ENCODE measurements at regions not wholly inside any gene's neighbourhood (a gene's known extent, or its start where the extent isn't known, plus 50 kb on each side); places are given as distances from the start of the nearest gene placed in this dataset.
"Not testable (repeated sequence)": the region's sequence is repeated elsewhere in the genome, so short reads cannot be mapped to it uniquely, and the experiment has no call there.

DNA sequence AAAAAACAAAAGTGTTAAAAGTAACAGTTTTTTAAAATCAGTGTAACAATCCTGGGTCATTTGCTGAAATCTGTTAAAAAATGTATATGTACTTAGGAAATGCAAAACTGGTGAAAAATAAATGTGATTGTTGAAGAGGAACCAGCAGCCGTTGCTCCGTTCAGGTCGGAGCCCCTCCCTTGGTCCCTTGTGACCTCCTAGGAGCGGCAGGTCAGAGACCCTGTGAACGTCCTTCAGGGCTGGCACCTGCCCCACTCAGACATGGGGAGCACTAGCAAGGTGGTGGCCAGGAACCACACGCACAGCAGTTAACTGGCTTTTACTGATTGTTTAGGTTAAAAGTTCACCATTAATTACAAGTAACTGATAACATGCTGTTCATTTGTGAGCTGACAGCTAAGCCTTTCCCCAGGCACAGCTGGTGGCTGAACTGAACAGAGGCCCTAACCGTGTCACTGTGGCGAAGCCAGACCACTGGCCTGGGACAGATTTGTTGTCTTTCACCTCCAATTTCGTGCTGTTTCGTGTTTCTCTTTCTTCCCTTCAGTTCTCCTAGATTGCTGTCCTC, 159.2 kb upstream of the ALKAL2 start:
- DNase-seq (ENCODE audit: low read depth): no peak

DNA sequence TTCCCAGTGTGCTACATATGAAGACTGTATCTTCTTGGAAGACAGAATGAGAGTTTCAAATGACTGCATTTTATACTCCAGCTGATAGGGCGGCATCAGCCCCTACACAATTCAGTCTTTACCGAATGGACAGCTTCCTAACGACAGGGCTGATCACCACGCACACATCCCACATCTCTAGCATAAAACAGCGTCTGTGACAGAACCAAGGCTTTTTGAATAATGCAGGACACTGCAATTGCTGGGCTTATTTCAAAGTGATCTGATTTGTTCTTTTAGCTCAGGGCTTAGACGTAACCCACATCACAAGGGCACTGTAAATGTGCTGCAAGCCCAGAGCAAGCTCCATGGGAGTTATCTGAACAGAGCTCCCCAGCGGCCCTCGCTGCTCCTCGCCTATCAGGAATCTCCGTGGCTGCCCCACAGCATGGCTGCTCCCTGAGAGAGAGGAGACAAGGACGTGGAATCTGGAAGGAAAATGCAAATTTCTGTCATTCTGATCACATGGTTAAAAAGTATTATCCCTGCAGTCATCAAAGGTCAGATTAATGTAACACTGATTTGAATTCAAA, 158.5 kb upstream of the ALKAL2 start:
- DNase-seq (ENCODE audit: low read depth): no peak

DNA sequence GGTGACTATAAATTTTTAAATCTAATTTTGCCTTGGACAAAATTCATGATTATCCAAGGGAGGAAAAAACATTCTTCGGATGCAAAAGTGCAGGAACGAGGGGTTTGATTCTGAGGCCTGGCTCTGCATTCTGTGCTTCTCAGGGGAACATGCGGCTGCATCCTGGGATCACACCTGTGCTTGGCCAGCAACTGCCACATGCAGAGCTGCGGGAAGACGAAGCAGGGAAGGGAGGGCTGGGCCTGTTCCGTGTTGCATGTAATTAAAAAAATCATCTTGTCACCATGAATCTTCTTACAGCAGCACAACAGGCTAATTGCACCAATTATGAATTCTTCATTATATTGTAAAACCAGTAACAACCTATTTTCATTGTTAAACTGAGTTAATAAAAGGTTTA, 158.0 kb upstream of the ALKAL2 start:
- no peak for DNase-seq (ENCODE audit: low read depth)

GRCh38 chr2:444937-445884, 157.3 kb upstream of the ALKAL2 start:
- no peak for DNase-seq (ENCODE audit: low read depth)

- no peak for DNase-seq (ENCODE audit: low read depth)
Measured at GRCh38 chr2:443741-444140, 155.8 kb upstream of the ALKAL2 start.

- no peak for DNase-seq (ENCODE audit: low read depth)
Measured at GRCh38 chr2:443216-443615, 155.3 kb upstream of the ALKAL2 start.

- no peak for DNase-seq (ENCODE audit: low read depth)
Measured at GRCh38 chr2:441258-442022, 153.5 kb upstream of the ALKAL2 start.

GRCh38 chr2:440403-440740, 152.5 kb upstream of the ALKAL2 start:
- DNase-seq (ENCODE audit: low read depth): no peak

- no peak for DNase-seq (ENCODE audit: low read depth)
Measured at GRCh38 chr2:439556-440402, 151.9 kb upstream of the ALKAL2 start.

GRCh38 chr2:439077-439476, 151.2 kb upstream of the ALKAL2 start:
- no peak for DNase-seq (ENCODE audit: low read depth)

- DNase-seq (ENCODE audit: low read depth): peak; percentile 63
Measured at GRCh38 chr2:437756-438393, 150.0 kb upstream of the ALKAL2 start.

- no peak for DNase-seq (ENCODE audit: low read depth)
Measured at GRCh38 chr2:437180-437579, 149.3 kb upstream of the ALKAL2 start.

DNA sequence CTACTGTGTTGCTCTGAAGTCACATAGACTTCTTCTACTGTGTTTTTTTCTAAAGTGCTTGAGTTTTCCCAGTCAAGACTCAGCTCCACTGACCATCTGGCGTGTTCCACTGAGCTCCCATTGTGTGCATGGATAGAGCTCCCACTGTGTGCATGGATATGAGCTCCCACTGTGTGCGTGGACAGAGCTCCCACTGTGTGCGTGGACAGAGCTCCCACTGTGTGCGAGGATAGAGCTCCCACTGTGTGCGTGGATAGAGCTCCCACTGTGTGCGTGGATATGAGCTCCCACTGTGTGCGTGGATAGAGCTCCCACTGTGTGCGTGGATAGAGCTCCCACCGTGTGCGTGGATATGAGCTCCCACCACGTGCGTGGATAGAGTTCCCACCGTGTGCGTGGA, 148.3 kb upstream of the ALKAL2 start:
- DNase-seq (ENCODE audit: low read depth): no peak

GRCh38 chr2:434625-435024, 146.7 kb upstream of the ALKAL2 start:
- no peak for DNase-seq (ENCODE audit: low read depth)

DNA sequence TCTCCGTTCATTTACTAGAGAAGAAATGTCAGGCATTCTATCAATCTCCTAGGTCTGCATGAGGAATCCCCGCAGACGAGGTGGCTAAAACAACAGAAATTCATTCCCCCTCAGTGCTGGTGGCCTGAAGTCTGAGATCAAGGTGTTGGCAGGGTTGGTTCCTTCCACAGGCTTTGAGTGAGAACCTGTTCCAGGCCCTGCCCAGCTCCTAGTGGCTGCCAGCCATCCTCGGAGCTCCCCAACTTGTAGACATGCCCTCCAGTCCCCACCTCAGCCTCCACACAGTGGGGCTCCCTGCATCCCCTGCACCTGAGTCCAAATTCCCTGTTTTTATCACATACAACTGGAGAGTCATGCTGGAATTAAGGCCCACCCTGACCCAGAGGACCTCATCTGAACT, 145.3 kb upstream of the ALKAL2 start:
- no peak for DNase-seq (ENCODE audit: low read depth)

DNA sequence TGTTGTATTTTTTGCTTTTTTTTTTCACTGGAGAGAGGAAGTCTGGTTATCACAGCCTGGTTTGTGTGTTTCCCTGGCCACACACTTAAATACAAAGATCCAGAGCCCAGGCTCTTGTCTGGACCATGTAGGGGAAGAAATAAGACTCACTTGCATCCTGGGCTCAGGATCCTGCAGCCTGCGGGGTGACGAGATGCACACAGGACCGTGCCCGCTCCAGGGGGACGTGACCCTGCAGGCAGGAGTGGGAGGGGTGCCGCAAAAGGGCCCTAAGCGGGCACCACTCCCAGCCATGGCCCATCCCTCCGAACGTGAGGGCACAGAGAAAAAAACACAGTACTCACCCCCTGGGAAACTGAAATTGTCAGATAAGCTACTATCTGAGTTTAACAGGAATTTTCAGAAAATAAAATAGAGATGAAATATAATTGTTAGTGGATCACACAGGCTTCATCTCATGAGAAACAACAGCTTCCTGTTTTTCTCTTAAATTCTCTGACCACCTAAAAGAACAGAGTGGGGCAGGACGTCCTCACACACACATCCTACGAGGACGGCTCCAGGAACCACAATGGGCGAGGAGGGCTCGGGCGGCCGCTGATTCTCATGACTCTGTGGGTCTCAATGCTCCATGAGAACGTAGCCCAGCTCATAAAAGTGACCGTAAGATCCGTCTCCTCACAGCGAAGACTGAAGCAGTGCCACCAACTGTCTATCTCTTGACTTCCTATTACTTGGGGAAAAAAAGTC, 142.6 kb upstream of the ALKAL2 start:
- no peak for DNase-seq (ENCODE audit: low read depth)

GRCh38 chr2:429575-430254, 141.8 kb upstream of the ALKAL2 start:
- no peak for DNase-seq (ENCODE audit: low read depth)

DNA sequence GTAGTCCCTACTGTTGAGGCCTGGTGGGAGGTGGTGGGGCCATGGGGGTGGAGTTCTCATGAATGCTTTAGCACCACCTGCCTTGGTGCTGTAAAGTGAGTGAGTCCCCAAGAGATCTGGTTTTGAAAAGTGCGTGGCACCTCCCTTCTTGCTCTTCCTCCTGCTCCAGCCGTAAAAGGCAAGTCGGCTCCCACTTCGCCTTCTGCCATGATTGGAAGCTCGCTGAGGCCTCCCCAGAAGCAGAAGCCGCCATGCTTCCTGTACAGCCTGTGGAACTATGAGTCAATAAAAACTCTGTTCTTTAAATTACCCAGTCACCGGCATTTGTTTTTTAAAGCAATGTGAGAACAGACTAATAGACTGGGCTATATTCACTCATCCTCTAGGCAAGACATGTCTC, 141.3 kb upstream of the ALKAL2 start:
- no peak for DNase-seq (ENCODE audit: low read depth)

DNA sequence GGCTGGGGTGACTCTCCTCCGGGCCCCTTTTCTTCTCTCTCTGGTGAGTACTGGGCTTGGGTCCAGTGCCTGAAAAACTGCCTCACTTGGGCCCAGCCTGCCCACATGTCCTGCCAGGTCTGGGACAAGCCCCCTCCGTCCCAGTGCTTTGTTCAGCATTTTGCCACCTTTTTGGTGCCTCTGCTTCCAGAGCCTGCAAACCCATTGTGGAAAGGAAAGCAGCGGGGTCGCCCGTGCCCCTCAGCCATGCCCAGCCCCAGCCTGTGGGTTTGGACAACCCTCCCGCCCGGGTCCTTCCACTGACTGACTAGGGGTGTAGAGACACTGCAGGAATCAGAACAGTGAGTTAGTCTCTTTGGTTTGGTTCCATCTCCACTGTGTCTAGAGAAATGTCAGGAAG, 140.7 kb upstream of the ALKAL2 start:
- DNase-seq (ENCODE audit: low read depth): no peak

DNA sequence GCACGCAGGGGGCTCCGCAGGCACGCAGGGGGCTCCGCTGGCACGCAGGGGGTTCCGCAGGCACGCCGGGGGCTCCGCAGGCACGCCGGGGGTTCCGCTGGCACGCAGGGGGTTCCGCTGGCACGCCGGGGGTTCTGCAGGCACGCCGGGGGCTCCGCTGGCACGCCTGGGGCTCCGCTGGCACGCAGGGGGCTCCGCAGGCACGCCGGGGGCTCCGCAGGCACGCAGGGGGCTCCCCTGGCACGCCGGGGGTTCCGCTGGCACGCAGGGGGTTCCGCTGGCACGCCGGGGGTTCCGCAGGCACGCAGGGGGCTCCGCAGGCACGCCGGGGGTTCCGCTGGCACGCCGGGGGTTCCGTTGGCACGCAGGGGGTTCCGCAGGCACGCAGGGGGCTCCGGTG, 138.8 kb upstream of the ALKAL2 start:
- DNase-seq (ENCODE audit: low read depth): not testable (repeated sequence)

All from T follicular helper cell (primary cell).